Endothelial cell of umbilical vein (primary cell): ENCODE measurements at regions not wholly inside any gene's neighbourhood (a gene's known extent, or its start where the extent isn't known, plus 50 kb on each side); places are given as distances from the start of the nearest gene placed in this dataset.

ENCODE experiments used
- BruUV-seq: library from RNA; stranded (reverse); fragments of 400-500 nt; replicated peaks from 2 replicates; lab custom pipeline; 2021; lab: Mats Ljungman, UMichigan
- CTCF ChIA-PET: fragments of 300-600, 350-600 bp; sonication (Branson Sonifier 250); formaldehyde crosslinking; loops from one replicate; lab custom pipeline; 2021; ENCODE audit warnings: antibody characterized with exemption, inconsistent platforms; lab: Charles Lee
- POLR2A ChIA-PET: fragments of 300-600, 350-600 bp; sonication (Branson Sonifier 250); formaldehyde crosslinking; loops from one replicate; lab custom pipeline; 2021; ENCODE audit warnings: antibody characterized with exemption, inconsistent platforms; lab: Charles Lee
- DNase-seq: peaks from one replicate; pipeline ENCODE4 v3.0.0-alpha.2; 2011; ENCODE audit warnings: low read depth, low spot score
- FAIRE-seq: peaks from 2 replicates; lab custom pipeline; 2011; peaks lifted over from hg19 to GRCh38; lab: Jason Lieb, UNC
- H2AFZ ChIP-seq: 2 replicates; pipeline ENCODE4 v1.6.0; 2012; ENCODE audit warnings: low read depth, low read length, control low read depth, inconsistent platforms
- H3K27ac ChIP-seq: 2 replicates; pipeline ENCODE4 v1.5.1; 2011; ENCODE audit warnings: low read depth, mild to moderate bottlenecking, control low read depth, low read length, moderate library complexity; ENCODE audit not compliant: insufficient read depth
- H3K27me3 ChIP-seq, 2 experiments: 2 replicates each; pipeline versions ENCODE4 v1.6.0 to v1.6.1; 2011; ENCODE audit warnings: low read length in 2 of 2, mixed read lengths in 1 of 2; ENCODE audit not compliant: control insufficient read depth in 2 of 2, insufficient read depth in 2 of 2
- H3K36me3 ChIP-seq, 2 experiments: 2 replicates in 1 of 2; 3 replicates in 1 of 2; pipeline ENCODE4 v1.5.1; 2011; ENCODE audit warnings: low read length in 2 of 2, mild to moderate bottlenecking in 1 of 2, moderate library complexity in 1 of 2; ENCODE audit not compliant: control insufficient read depth in 2 of 2, insufficient read depth in 2 of 2; ENCODE audit errors: extremely low read depth in 1 of 2
- H3K4me1 ChIP-seq: 3 replicates; pipeline ENCODE4 v1.5.1; 2011; ENCODE audit warnings: mild to moderate bottlenecking, low read length; ENCODE audit not compliant: control insufficient read depth, insufficient read depth; ENCODE audit errors: extremely low read depth
- H3K4me2 ChIP-seq: 2 replicates; pipeline ENCODE4 v1.6.1; 2011; ENCODE audit warnings: low read length, control low read depth, mixed read lengths; ENCODE audit not compliant: insufficient read depth
- H3K4me3 ChIP-seq, 3 experiments: fragments of 200-600 bp in 1 of 3; sonication (generic), shearing (Covaris generic) in 1 of 3; replicated peaks in 1 of 3; 2 replicates each; pipeline ENCODE4 v1.5.1; 2011 to 2016; ENCODE audit warnings: control low read depth in 3 of 3, low read length in 3 of 3, mild to moderate bottlenecking in 2 of 3, inconsistent platforms in 1 of 3, low read depth in 1 of 3, moderate library complexity in 1 of 3; ENCODE audit not compliant: insufficient read depth in 1 of 3
- H3K79me2 ChIP-seq: 2 replicates; pipeline ENCODE4 v1.6.0; 2012; ENCODE audit warnings: low read length, inconsistent platforms; ENCODE audit not compliant: control insufficient read depth, insufficient read depth
- H3K9ac ChIP-seq: replicated peaks from 2 replicates; pipeline ENCODE3; 2011; ENCODE audit warnings: low read length, control low read depth; ENCODE audit not compliant: insufficient read depth; ENCODE audit errors: extremely low read depth
- H3K9me1 ChIP-seq: replicated peaks from 3 replicates; pipeline ENCODE4 v1.6.0; 2011; ENCODE audit warnings: mild to moderate bottlenecking, low read length; ENCODE audit not compliant: control insufficient read depth, insufficient read depth; ENCODE audit errors: extremely low read depth
- H3K9me3 ChIP-seq: replicated peaks from 2 replicates; pipeline ENCODE4 v1.5.1; 2012; ENCODE audit warnings: low read length, inconsistent platforms; ENCODE audit not compliant: control insufficient read depth, insufficient read depth
- H4K20me1 ChIP-seq: replicated peaks from 2 replicates; pipeline ENCODE3; 2011; ENCODE audit warnings: mild to moderate bottlenecking, low read length; ENCODE audit not compliant: control insufficient read depth, insufficient read depth; ENCODE audit errors: extremely low read depth
- EZH2 ChIP-seq: IDR thresholded peaks from 2 replicates; pipeline ENCODE4 v1.6.1; 2012; ENCODE audit warnings: borderline replicate concordance, low read depth, mild to moderate bottlenecking, moderate library complexity, low read length, inconsistent platforms; ENCODE audit not compliant: severe bottlenecking
- FOS ChIP-seq: IDR thresholded peaks from 2 replicates; pipeline ENCODE4 v1.6.1; 2011; ENCODE audit warnings: mild to moderate bottlenecking, low read length, moderate library complexity, borderline replicate concordance; ENCODE audit not compliant: insufficient read depth
- GATA2 ChIP-seq: IDR thresholded peaks from 2 replicates; pipeline ENCODE4 v1.7.0; 2011; ENCODE audit warnings: low read depth, mild to moderate bottlenecking, moderate library complexity, mixed read lengths, low read length; ENCODE audit not compliant: insufficient read length, insufficient read depth
- JUN ChIP-seq: IDR thresholded peaks from 2 replicates; pipeline ENCODE4 v1.6.1; 2011; ENCODE audit warnings: borderline replicate concordance, low read depth; ENCODE audit not compliant: insufficient read length, insufficient read depth
- MYC ChIP-seq: IDR thresholded peaks from one replicate; pipeline ENCODE4 v1.6.1; 2011; ENCODE audit warnings: mild to moderate bottlenecking, low read depth, low read length
- POLR2A ChIP-seq: IDR thresholded peaks from 2 replicates; pipeline ENCODE4 v1.6.1; 2012; ENCODE audit warnings: low read depth, mild to moderate bottlenecking, control low read depth, low read length
- POLR2AphosphoS5 ChIP-seq: IDR thresholded peaks from 2 replicates; pipeline ENCODE4 v1.6.1; 2012; ENCODE audit warnings: low read depth, mild to moderate bottlenecking, control low read depth, low read length, moderate library complexity; ENCODE audit not compliant: insufficient read depth
- dilution Hi-C: fragments of 300-500 bp; cut with MboI; formaldehyde crosslinking; loops from one replicate; pipeline ENCODE4 v1.15.0; 2019; ENCODE audit warnings: low sequenced_read_pairs; ENCODE audit not compliant: extremely low pct_ligation_motif_present
- intact Hi-C: fragments of 100-400 bp; cut with micrococcal nuclease; formaldehyde crosslinking; loops from one replicate; pipeline ENCODE4 v1.10.0; 2022
- TF ChIP-seq, protein P1 (sequence below): IDR thresholded peaks from 2 replicates; pipeline ENCODE4 v1.6.1; 2011; ENCODE audit not compliant: insufficient read depth, insufficient read length
- TF ChIP-seq, protein P2 (sequence below), 2 donors: IDR thresholded peaks; 1 replicate in 1 of 2; 2 replicates in 1 of 2; pipeline ENCODE4 v1.5.1; 2011; ENCODE audit warnings: low read length in 2 of 2, mild to moderate bottlenecking in 2 of 2, moderate library complexity in 2 of 2, control low read depth in 1 of 2, inconsistent platforms in 1 of 2, low read depth in 1 of 2; ENCODE audit not compliant: insufficient read depth in 1 of 2; ENCODE audit errors: extremely low read depth in 1 of 2

DNA sequence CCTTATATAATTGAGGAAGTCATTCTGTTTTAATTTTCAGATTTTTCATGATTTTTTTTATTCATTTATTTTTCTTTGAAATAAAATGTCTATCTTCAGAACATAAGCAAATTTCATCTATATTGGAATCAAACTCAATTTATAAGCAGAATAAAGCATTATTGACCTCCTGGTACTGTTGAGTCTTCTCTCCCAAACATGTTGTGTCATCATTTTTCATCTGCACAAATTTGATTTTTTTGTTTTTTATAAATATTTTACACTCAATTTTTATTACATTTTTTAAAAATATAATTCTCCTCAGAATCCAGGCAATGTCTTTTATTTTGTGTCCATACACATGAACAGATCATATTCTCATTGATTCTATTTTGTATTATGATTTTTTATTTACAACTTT is 2363.9 kb downstream of the TP53TG3F start:
- intact Hi-C loops (no loop called here), dilution Hi-C loops (no loop called here)
- BruUV-seq: no TSS peak
- H3K4me2 ChIP-seq: no peak overlapping the region
- no peaks in the 10 kb centered on the region for H4K20me1 ChIP-seq
- no peak for DNase-seq
- H3K4me3 ChIP-seq: no peak overlapping the region
- TF ChIP-seq JUN: no peak
- TF ChIP-seq, protein P1, sequence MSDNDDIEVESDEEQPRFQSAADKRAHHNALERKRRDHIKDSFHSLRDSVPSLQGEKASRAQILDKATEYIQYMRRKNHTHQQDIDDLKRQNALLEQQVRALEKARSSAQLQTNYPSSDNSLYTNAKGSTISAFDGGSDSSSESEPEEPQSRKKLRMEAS: no peak
- TF ChIP-seq MYC: no peak
- TF ChIP-seq POLR2AphosphoS5: no peak
- TF ChIP-seq FOS: no peak
- TF ChIP-seq GATA2: no peak
- TF ChIP-seq EZH2: no peak
- TF ChIP-seq, protein P2, sequence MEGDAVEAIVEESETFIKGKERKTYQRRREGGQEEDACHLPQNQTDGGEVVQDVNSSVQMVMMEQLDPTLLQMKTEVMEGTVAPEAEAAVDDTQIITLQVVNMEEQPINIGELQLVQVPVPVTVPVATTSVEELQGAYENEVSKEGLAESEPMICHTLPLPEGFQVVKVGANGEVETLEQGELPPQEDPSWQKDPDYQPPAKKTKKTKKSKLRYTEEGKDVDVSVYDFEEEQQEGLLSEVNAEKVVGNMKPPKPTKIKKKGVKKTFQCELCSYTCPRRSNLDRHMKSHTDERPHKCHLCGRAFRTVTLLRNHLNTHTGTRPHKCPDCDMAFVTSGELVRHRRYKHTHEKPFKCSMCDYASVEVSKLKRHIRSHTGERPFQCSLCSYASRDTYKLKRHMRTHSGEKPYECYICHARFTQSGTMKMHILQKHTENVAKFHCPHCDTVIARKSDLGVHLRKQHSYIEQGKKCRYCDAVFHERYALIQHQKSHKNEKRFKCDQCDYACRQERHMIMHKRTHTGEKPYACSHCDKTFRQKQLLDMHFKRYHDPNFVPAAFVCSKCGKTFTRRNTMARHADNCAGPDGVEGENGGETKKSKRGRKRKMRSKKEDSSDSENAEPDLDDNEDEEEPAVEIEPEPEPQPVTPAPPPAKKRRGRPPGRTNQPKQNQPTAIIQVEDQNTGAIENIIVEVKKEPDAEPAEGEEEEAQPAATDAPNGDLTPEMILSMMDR (IDR thresholded peaks at IDR 0.05; ENCODE audit: extremely low read depth in 1 of 2, insufficient read depth in 1 of 2, low read depth in 1 of 2, low read length in 2 of 2): no peak
- no peak for TF ChIP-seq POLR2A
- no peaks in the 10 kb centered on the region for H3K9me1 ChIP-seq
- ChIA-PET POLR2A (no interaction called here), CTCF (no interaction called here)
- H2AFZ ChIP-seq: no peak overlapping the region
- H3K9ac ChIP-seq: no peak overlapping the region
- no peak overlapping the region for H3K27ac ChIP-seq
- H3K4me1 ChIP-seq: no peaks in the 10 kb centered on the region
- H3K27me3 ChIP-seq: no peaks in the 10 kb centered on the region
- H3K79me2 ChIP-seq: no peaks in the 10 kb centered on the region
- H3K36me3 ChIP-seq: no peaks in the 10 kb centered on the region
- no peaks in the 10 kb centered on the region for H3K9me3 ChIP-seq
- FAIRE-seq: no peak
